G401 (cell line): ENCODE measurements at regions not wholly inside any gene's neighbourhood (a gene's known extent, or its start where the extent isn't known, plus 50 kb on each side); places are given as distances from the start of the nearest gene placed in this dataset.

ENCODE experiments used
- DNase-seq: peaks from one replicate; pipeline ENCODE4 v3.0.0-alpha.2; 2015; ENCODE audit warnings: low spot score
- in situ Hi-C: cut with HindIII; loops from 2 replicates; pipeline ENCODE4 v1.10.0; 2016; ENCODE audit warnings: low sequenced_read_pairs, mixed read lengths

DNA sequence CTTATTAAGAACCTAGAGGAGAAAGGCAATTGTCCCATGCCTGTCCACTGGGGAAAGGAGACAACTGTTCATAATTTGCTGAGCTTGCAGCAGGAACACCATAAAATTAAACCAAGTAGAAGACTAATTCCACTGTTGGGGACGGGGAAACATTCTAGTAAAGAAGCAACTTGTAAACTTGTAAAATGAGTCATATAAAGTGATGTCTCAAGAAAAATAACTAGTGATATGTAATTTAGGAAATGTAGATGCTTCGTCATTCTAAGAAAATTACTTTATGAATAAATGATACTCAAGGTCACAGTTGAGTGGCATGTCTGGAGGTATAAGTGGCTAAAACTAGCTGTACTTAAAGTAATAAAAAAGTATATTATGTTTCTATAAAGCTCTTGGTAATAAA, 121.2 kb upstream of the MID1 start:
- no peak for DNase-seq
- in situ Hi-C loops = no loop called here

DNA sequence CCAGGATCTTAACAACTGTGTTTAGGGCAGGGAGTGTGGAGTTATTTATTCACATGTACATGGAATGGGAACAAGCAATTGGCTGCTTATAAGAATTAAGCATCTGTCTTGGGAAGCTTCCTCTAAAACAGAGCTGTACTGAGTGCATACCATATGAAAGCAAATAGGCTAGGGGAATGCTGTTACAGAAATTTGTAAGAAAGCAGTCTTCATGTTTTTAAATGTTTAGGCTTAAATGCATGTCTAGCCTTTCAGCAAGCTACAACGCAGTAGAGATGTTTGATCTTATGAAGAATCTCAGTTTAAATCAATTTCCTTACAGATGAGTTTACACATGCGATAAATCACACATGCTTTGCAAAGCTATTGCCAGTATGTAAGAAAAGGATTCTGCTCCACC, 123.1 kb upstream of the MID1 start:
- in situ Hi-C loops = no loop called here
- no peak for DNase-seq

DNA sequence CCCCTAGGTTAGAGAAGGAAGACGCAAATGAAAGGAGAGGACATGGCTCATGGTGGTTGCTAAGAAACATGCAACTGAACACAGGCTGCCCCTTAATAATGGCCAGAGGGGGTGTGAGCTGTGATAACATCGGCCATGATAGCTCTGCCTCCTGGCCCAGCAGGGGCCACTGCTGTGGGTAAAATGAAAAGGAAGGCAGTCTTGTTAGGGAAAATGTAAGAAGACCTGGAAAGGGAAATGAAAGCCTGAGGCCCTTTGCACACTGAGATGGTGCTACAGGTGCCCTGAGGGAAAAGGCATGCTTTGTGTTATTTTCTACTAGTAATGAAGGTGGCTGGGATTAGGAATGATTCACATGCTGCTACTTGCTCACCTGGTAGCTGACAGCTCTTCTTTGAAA, 123.6 kb upstream of the MID1 start:
- in situ Hi-C loops = no loop called here
- DNase-seq = no peak

DNA sequence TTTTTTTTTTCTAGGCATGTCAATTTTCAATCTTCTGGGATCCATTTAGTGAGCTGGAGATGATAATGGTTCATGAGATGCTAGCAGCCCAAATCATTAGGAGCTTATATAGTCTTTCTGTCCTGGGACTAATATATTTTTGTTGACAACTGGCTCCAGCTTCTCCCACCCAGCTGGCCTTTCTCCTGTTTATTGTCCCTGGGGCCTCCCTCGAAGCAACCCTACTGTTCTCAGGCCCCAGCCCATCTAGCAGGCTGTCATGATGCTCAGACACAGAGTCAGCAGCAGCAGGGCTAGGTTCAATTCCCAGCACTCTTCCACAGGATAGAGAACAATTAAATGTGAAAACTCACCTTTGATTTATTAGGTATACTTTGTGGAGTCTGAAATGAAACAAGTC, 127.6 kb upstream of the MID1 start:
- in situ Hi-C loops = no loop called here
- DNase-seq = no peak

DNA sequence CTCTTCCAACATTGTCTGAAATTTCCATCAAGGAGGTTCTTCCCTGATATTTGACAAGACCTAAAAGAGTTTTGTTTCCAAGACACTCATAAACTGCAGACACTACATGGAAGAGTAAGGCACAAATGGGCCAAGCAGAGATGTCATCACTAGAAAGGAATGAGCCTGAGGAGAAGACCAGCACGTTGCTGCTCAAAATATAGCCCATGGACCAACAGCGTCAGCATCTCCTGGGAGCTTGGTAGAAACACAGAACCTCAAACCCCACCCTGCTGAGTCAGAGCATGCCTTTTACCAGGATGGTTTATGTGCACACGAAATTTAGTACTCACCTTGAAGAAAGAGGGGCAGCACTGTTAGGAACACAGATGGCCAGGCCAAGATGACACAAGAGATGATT, 128.7 kb upstream of the MID1 start:
- in situ Hi-C loops = no loop called here
- no peak for DNase-seq

DNA sequence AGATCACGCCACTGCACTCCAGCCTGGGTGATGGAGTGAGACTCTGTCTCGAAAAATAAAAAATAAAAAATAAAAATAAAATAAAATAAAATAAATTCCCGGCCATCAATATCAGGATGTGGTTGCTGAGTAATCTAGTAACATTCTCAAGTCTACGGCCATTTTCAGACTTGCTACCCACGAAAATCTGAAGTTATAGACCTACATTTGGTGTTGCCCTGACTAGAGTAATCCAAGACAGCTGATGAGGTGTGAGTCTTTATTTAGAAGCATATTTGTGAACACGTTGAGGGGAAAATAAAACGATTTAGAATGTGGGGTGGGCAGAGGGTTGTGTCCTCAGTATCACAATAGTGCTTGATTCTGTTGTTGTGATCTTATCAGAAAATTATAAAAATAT, 130.2 kb upstream of the MID1 start:
- DNase-seq = no peak
- in situ Hi-C loops = no loop called here

DNA sequence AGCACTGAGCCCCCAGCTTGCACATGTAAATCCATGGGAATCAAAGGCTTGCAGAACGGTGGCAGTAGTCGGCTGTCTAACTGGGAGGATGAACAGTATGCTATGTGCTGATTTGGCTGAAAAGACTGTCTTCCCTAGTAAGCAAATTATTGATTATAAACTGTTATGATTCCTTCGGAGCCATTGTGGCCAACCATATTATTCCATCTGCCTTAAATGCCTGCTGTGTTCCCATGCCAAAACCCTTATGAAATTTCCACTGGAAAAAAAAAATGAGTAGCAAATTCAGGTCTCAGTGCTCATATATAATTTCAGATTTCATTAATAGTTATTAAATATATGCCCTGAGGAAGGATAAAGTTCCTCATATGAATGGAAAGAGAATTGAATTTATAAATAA, 132.7 kb upstream of the MID1 start:
- no peak for DNase-seq
- in situ Hi-C loops = no loop called here

DNA sequence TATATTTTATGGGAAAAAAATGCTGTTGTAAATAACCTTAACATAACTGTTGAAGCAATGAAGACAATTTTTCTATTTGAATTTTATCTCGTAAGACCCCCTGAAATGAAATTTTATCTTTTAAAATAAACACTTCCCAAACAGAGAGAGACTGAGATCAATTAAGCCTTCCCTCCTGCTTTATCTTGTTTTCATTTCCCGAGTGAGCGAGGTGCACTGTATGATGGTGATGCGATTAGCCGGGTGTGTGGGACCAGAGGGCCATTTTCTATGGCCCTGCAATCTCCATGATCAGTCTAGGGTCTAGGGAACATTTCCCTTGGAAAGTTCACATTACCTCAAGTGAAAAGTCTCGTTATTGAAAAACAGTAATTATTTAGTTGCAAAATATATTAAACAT, 134.1 kb upstream of the MID1 start:
- no peak for DNase-seq
- in situ Hi-C loops = no loop called here

DNA sequence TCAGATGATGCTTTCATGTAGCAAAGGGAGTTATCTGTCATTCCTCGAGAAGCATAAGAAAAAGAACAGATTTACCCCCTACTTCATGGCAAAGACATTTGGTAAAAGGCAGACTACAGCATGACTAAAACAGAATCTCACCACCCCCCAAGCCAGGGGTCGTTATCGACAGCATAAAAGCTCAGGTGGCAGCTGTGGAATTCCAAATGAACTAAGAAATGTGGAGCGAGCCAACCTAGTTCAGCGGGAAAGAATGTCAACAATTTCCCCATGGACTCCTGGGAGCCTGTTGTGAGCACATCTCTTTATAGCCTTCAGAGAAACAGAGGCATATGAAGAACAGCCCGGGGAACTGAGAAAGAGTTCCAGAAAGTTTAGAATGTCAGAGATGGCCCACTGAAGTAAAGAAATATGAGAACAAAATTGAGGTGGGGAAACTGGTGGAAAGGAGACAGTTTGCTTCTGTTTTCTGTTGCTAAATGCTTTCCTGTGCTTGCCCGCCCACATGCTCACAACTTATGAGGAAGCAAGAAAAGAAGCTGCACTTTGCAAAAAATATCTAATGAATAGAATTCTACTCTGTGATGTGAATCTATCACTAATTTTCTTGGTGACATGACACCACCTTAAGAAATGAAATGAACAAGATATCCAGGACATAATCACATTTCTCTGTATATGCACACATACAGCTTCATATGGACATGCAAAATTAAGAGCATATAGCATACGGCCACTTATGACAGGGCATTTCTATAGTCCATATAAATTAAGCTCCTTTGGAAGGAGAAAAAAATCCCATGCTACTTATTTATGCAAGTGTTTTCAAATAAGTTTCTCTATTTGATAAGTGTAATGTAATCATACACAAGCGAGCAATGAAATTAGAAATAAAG, 135.3 kb upstream of the MID1 start:
- in situ Hi-C loops = no loop called here
- DNase-seq = no peak

DNA sequence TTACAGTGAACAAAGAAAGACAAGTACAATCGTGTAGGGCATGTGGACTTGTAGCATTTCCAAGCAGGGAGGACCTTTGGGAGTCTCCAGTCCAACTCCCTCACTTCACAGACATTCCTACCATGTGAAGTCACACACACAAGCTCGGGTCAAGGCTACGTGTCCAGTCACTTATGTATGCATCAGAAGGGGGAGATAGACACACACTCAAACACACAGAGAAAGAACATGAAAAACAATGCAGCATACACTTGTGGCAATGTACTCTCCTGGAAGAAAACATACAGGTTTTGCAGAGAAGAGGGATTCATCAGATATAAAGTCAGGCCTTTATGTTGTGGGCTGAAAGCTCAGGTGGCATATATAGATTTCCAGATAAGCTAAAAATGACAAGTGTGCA, 136.1 kb upstream of the MID1 start:
- no peak for DNase-seq
- in situ Hi-C loops = no loop called here

DNA sequence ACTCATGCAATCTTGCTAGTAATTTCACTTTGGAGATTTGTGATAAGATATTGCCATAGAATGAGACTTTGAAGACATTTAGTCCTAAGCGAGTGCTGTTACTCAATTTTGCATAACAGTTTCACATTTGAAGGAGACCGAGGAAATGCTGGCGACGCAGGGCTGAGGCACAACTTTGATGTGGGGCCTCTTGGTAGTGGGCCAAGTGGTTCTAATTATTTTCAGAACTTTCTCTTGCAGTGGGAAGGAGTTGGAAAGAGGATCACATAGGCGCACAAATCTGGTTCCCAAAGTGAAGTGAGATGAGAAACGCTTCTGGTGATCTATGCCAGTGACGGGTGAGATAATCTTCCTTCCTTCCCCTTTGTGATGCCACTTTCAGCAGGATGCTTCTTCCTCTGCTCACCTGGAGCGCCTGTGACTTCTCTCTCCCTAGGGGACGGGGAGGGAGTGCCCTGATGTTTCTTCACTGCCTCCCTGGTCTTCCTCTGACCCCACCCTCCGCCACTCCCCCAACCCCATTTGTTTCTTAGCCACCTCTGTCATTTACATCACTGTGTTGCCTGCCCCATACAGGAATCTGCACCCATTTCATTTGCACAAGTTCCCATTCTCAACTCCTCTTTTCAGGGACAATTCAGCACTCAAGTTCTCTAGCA, 138.9 kb upstream of the MID1 start:
- DNase-seq = no peak
- in situ Hi-C loops = no loop called here

DNA sequence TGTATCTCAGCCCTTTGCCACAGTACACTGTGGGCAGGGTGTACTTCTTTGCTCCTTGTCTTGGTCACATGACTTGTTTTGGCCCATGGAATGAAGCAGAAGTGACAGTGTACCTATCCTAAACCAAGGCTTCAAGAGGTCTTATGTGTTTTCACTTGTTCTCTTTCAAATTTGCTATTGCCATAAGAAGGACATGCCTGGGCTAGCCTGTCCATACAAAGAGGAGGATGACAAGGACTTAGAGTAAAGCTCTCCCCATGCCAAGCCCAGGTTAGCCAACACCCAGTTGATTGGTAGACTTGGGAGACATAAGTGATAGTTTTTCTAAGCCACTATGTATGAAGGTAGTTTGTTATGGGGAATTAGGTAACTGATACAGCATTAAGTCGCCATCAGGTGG, 141.1 kb upstream of the MID1 start:
- in situ Hi-C loops = no loop called here
- no peak for DNase-seq

DNA sequence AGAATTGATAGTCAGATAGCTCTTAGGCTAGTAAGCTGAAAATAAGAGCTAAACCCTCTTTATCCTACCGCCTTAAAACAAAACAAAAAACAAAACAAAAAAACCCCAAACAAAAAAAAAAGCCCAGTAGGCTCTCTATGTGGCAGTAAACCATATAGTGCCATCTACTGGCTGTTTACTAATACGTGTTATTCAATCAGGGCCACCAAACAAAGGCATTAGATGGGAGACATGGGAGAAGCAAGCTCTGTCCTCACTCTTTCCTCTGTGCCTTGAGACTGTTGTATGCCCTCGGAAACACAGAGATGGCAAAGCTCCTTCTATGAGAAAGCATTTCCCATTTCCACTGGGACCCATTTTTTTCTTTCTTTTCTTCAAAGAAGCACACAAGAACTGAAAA, 148.8 kb upstream of the MID1 start:
- in situ Hi-C loops = no loop called here
- DNase-seq = peak; percentile 41

DNA sequence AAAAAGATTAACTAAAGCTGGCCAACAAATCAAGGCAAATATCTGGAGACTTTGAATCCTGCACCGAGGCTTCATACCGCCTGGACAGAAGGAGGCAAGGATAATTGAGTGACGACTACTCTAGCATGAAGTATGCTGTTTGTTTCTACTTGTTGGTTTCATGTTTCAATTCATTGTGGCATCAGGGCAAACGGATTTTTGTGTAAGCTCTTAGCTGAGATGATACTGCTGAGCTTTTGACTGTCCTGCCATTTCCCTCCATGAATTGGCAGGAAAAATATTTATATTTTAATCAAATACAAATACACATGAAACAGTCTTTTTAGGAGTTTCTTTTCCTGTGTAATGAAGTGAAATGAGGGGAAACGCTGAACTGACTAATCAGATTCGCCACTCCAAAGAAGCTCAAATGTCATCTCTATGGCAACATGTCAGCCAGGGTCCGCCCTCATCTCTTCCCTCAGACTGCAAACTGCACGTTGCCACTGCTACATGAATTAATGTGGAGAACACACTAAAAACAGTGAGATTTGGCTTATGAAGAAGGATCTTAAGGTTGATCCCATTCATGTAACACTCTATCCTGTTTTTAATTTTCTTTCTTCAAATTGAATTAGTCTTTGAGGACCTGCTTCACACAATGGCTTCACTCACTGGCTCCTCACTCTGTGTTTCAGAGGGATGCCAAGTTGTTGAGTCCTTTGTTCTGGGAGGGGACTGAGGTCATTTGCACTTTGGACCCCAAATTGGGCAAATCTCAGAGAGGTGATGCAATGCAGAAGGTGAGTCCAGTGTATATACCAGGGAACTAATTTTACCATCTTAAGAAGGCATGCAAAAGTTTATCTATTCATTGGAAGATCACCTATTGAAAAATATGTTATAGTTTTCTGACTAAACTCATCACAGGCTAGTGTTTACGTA, 149.6 kb upstream of the MID1 start:
- in situ Hi-C loops = no loop called here
- peak; percentile 11 for DNase-seq

DNA sequence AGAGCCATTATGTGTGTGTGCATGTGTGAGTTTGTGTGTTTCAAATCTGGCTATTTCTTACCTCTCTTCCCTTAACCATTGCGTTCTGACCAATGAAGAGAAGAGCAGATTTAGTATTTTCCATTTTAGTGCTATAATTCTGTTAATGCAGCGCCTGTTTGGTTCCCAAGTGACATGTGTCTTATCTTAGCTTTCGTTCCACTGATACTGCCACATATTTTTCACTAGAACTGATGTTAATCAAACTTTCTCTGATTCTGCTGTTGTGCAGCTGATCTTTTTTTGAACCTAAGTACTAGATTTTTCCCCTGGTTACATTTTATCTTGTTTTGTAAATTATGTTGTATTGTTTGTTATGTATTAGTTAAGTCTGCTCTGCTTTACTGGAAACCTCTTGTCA, 152.9 kb upstream of the MID1 start:
- no peak for DNase-seq
- in situ Hi-C loops = no loop called here

DNA sequence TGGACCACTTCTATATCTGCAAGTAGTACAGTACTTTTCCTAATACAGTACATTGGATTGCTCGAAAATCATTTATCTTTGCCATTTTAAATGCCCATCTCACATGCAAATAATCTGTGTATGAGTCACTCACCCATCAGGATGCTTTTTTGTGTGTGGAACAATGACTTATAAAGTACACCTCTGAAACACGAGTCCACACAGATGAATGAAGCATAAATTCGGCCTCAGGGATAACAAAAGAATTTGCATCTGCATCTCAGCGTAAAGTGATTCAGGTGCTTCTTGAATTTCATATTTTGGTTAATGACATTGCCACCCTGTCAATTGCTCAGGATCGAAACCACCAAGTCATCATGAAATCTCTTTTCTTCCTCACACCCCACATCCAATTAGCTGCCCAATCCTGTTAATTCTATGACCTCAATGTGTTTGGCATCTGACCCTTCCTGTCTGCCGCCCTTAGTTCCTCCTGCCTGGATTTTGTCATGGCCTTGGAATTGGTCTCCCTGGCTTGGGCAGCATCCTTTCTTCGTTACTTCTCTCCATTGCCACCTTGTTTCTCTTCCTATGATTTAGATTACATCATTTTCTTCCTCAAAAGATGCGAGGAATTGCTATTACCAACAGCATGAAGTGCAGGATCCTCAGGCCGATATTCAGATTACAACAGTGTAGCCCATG, 161.6 kb upstream of the MID1 start:
- in situ Hi-C loops = no loop called here
- DNase-seq = no peak

DNA sequence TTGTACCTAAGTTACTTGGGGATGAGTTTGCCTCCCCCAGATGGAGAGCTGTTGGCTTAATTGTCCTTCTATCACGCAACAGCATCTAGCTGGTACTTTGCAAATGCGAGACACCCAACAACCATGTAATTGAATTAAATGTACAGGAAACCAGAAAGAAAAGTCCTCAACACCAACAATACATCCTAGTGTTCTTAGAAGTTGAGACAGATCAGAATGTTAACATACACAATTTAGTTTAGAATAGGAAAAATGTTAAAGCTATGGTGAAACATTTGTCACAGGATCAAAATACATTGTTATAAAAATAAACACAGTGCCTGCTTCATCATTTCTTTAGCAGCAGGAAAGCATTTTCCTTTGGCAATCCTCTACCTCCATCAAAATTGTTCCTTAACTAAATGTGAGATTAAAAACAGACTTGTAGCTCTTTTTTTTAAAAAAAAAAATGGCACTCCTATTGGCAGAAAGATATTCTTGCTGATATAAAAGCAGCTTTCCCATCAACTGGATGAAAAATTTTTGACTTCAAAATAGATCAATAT, 163.1 kb upstream of the MID1 start:
- in situ Hi-C loops = no loop called here
- DNase-seq = no peak

DNA sequence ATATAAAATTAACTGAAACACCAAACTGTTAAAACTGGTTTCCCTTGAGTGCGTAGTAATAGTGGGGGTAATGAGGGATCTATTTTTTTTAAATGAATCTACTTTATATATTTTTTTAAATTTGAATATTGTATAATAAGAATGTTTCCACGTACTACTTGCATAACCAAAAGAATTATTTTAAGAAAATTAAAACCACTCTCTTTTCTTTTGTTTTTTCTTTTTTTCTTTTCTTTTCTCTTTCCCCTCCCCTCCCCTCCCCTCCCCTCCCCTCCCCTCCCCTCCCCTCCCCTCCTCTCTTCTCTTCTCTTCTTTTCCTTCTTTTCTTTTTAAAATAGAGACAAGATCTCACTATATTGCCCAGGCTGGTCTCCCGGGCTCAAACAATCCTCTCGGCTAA, 166.9 kb upstream of the MID1 start:
- in situ Hi-C loops = no loop called here
- no peak for DNase-seq

DNA sequence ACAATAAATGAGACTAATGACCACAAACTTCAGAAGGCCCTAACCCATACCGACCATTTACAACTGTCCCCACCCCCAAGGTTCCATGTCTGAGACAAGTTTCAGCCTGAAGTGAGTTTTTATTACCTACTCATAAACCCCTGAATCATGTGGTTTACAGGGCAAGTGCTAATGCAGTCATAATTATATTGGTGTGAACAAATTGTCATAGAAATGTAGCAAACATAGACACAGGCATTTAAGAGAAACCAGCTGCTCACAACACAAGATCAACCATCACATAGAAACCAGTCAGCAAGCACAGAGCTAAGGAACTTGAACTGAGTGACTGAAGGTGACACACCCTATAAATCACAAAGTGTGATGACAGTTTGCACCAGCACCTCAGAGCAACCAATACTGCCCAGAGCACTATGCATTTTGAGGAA, 173.8 kb upstream of the MID1 start:
- DNase-seq = no peak
- in situ Hi-C loops = no loop called here
